GM12891 (cell line): ENCODE measurements at regions not wholly inside any gene's neighbourhood (a gene's known extent, or its start where the extent isn't known, plus 50 kb on each side); places are given as distances from the start of the nearest gene placed in this dataset.

Source experiments
- PAX5 ChIP-seq: IDR thresholded peaks from 2 replicates; pipeline ENCODE4 v1.6.1; 2011; ENCODE audit warnings: low read length, moderate library complexity, mild to moderate bottlenecking; ENCODE audit not compliant: insufficient read depth, severe bottlenecking
- POLR2A ChIP-seq: IDR thresholded peaks from 2 replicates; pipeline ENCODE4 v1.6.1; 2011; ENCODE audit warnings: low read depth, low read length, control low read depth
- POLR2AphosphoS5 ChIP-seq: IDR thresholded peaks from 2 replicates; pipeline ENCODE4 v1.6.1; 2011; ENCODE audit warnings: low read depth, low read length, control low read depth
- TAF1 ChIP-seq: IDR thresholded peaks from 2 replicates; pipeline ENCODE4 v1.6.1; 2011; ENCODE audit warnings: low read depth, low read length, control low read depth

DNA sequence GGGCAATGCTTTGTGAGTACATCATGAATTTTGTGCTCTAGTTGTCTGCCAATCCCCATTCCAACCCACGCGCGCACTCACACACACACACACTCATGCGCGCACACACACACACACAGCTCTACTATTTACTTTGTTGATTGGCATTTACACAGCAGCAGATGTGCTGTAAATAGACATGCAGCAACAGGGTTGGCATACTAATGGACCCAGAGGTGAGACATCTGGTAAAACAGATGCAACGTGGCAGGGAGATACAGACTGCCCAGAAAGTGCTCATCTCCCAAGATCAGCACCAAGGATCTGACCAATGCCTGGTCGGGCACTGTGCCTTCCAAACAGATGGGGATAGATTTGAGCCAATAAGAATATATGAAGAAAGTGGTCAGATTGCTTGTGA is 873.0 kb downstream of the SORCS3 start:
- TF ChIP-seq TAF1: no peak
- no peak for TF ChIP-seq POLR2A
- TF ChIP-seq PAX5: no peak
- TF ChIP-seq POLR2AphosphoS5: no peak
